HL-60 (cell line): ENCODE measurements at regions not wholly inside any gene's neighbourhood (a gene's known extent, or its start where the extent isn't known, plus 50 kb on each side); places are given as distances from the start of the nearest gene placed in this dataset.
"Not testable (repeated sequence)": the region's sequence is repeated elsewhere in the genome, so short reads cannot be mapped to it uniquely, and the experiment has no call there.

ENCODE experiments used
- DNase-seq, 2 experiments: peaks; one replicate each; pipeline ENCODE4 v3.0.0-alpha.2; 2010 to 2020; ENCODE audit warnings: low read depth in 1 of 2, low spot score in 1 of 2
- H3K27ac ChIP-seq: fragments of 250-450 bp; sonication (Bioruptor Pico); replicated peaks from 2 replicates; pipeline ENCODE4 v1.5.1; 2020; ENCODE audit warnings: mild to moderate bottlenecking, moderate library complexity
- H3K27me3 ChIP-seq: fragments of 250-450 bp; sonication (Bioruptor Pico); 2 replicates; pipeline ENCODE4 v1.5.1; 2021; ENCODE audit warnings: mild to moderate bottlenecking, moderate library complexity; ENCODE audit not compliant: insufficient read depth, poor library complexity, severe bottlenecking
- H3K4me3 ChIP-seq: replicated peaks from 2 replicates; pipeline ENCODE4 v1.5.1; 2011; ENCODE audit warnings: mild to moderate bottlenecking, control low read depth, low read length; ENCODE audit not compliant: insufficient read depth
- GABPA ChIP-seq: IDR thresholded peaks from 2 replicates; pipeline ENCODE4 v1.6.1; 2012; ENCODE audit warnings: low read depth
- POLR2AphosphoS5 ChIP-seq: IDR thresholded peaks from 2 replicates; pipeline ENCODE4 v1.6.1; 2012; ENCODE audit warnings: low read depth
- SPI1 ChIP-seq: IDR thresholded peaks from 2 replicates; pipeline ENCODE4 v1.6.1; 2012; ENCODE audit warnings: low read depth, mild to moderate bottlenecking, borderline replicate concordance
- TF ChIP-seq, protein P1 (sequence below): IDR thresholded peaks from one replicate; pipeline ENCODE4 v1.5.1; 2011; ENCODE audit warnings: low read length, control low read depth, inconsistent platforms; ENCODE audit not compliant: insufficient read depth
- TF ChIP-seq, protein P2 (sequence below): IDR thresholded peaks from 2 replicates; pipeline ENCODE4 v1.6.1; 2012; ENCODE audit warnings: low read depth; ENCODE audit not compliant: insufficient replicate concordance

DNA sequence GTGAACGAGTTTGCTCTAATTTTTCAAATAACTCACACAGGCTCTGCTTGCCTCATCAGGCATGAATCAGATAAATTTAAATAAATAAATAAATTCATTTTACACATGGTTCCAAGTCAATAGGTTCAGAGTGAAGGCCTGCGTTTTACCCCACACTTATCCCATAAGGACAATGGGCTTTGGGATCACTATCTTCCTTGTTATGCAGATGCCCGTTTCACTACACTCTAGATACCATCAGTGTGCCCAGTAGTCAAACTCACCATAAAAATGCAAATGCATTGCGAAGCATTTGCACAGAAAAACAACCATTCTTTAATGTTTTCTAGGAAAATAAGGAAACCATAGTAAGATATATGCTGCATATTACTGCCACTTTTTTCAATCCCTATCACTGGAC, 155.9 kb upstream of the CCDC196 start:
- no peak for DNase-seq
- Histone ChIP-seq H3K27me3 (no peaks in the 10 kb centered on the region), H3K4me3 (no peak overlapping the region), H3K27ac (no peak overlapping the region)
- TF ChIP-seq, protein P1, sequence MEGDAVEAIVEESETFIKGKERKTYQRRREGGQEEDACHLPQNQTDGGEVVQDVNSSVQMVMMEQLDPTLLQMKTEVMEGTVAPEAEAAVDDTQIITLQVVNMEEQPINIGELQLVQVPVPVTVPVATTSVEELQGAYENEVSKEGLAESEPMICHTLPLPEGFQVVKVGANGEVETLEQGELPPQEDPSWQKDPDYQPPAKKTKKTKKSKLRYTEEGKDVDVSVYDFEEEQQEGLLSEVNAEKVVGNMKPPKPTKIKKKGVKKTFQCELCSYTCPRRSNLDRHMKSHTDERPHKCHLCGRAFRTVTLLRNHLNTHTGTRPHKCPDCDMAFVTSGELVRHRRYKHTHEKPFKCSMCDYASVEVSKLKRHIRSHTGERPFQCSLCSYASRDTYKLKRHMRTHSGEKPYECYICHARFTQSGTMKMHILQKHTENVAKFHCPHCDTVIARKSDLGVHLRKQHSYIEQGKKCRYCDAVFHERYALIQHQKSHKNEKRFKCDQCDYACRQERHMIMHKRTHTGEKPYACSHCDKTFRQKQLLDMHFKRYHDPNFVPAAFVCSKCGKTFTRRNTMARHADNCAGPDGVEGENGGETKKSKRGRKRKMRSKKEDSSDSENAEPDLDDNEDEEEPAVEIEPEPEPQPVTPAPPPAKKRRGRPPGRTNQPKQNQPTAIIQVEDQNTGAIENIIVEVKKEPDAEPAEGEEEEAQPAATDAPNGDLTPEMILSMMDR = no peak
- TF ChIP-seq POLR2AphosphoS5 = no peak
- TF ChIP-seq, protein P2, sequence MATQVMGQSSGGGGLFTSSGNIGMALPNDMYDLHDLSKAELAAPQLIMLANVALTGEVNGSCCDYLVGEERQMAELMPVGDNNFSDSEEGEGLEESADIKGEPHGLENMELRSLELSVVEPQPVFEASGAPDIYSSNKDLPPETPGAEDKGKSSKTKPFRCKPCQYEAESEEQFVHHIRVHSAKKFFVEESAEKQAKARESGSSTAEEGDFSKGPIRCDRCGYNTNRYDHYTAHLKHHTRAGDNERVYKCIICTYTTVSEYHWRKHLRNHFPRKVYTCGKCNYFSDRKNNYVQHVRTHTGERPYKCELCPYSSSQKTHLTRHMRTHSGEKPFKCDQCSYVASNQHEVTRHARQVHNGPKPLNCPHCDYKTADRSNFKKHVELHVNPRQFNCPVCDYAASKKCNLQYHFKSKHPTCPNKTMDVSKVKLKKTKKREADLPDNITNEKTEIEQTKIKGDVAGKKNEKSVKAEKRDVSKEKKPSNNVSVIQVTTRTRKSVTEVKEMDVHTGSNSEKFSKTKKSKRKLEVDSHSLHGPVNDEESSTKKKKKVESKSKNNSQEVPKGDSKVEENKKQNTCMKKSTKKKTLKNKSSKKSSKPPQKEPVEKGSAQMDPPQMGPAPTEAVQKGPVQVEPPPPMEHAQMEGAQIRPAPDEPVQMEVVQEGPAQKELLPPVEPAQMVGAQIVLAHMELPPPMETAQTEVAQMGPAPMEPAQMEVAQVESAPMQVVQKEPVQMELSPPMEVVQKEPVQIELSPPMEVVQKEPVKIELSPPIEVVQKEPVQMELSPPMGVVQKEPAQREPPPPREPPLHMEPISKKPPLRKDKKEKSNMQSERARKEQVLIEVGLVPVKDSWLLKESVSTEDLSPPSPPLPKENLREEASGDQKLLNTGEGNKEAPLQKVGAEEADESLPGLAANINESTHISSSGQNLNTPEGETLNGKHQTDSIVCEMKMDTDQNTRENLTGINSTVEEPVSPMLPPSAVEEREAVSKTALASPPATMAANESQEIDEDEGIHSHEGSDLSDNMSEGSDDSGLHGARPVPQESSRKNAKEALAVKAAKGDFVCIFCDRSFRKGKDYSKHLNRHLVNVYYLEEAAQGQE = no peak
- TF ChIP-seq SPI1 = no peak
- TF ChIP-seq GABPA = no peak

DNA sequence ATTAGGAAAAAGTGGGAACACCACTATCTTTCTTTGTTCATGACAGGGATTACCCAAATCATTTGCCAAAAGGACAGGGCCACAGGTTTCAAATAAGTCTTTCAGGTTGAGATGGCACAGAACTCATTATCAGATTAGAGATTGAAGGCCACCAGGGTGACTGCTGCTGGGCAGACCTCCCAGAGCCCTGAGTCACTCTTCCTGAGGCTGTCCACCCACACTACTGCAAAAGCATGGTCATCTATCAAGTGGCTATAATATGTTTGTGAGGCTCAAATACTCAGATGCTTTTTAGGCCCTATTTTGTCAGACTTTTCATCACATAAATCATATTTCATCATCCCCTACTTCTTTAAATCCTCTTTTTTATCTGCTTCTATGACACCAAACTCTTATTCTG, 155.3 kb upstream of the CCDC196 start:
- no peaks in the 10 kb centered on the region for H3K27me3 ChIP-seq
- no peak overlapping the region for H3K27ac ChIP-seq
- H3K4me3 ChIP-seq = no peak overlapping the region
- TF ChIP-seq SPI1 = no peak
- DNase-seq = no peak

DNA sequence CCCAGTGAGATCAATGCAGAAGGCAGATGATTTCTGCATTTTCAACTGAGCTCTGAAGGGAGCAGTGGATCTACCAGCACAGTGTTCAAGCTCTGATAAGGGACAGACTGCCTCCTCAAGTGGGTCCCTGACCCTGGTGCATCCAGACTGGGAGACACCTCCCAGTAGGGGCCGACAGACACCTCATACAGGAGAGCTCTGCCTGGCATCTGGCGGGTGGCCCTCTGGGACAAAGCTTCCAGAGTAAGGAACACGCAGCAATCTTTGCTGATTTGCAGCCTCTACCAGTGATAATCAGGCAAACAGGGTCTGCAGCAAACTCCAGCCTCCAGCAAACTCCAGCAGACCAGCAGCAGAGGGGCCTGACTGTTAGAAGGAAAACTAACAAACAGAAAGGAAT, 152.9 kb upstream of the CCDC196 start:
- not testable (repeated sequence) for H3K4me3 ChIP-seq, H3K27ac ChIP-seq, DNase-seq

DNA sequence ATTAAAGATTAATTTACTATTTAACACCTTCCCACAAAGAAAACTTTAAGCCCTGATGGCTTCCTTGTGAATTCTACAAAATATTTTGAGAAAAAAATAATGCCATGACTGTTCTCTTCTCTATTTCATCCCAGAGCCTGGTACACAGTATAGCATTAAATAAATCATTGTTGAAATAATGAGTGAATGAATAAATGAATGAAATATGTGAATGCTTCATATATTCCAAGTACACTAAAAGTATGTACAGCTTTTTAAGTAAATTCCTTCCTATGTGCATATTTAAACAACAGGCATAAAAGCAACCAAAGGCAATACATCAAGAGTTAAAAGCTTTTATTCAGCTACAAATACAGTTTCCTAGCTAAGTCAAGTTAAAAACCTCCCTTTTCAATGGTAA, 144.9 kb upstream of the CCDC196 start:
- Histone ChIP-seq H3K4me3 (no peak overlapping the region), H3K27ac (no peak overlapping the region), H3K27me3 (no peaks in the 10 kb centered on the region)
- TF ChIP-seq SPI1 (no peak), POLR2AphosphoS5 (no peak), GABPA (no peak)
- TF ChIP-seq, protein P1 = no peak
- TF ChIP-seq, protein P2 = no peak
- no peak for DNase-seq

More for the DNA sequence above, 152.9 kb upstream of the CCDC196 start:
- H3K27me3 ChIP-seq = not testable (repeated sequence)

DNA sequence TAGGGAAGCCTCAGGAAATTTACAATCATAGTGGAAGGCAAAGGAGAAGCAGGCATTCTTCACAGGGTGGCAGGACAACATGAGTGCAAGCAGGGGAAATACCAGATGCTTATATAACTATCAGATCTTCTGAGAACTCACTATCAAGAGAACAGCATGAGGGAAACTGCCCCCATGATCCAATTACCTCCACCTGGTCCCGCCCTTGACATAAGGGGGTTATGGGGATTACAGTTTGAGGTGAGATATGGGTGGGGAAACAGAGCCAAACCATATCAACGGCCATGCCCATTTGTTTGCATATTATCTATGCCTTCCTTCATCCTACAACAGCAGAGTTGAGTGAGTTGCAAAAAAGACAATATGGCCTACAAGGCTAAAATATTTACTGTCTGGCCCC, 140.2 kb upstream of the CCDC196 start:
- TF ChIP-seq, protein P2 = no peak
- TF ChIP-seq POLR2AphosphoS5 (no peak), GABPA (no peak), SPI1 (no peak)
- TF ChIP-seq, protein P1 = no peak
- H3K27me3 ChIP-seq = no peaks in the 10 kb centered on the region
- no peak overlapping the region for H3K4me3 ChIP-seq
- no peak overlapping the region for H3K27ac ChIP-seq
- DNase-seq = no peak
